GM12801 (cell line): ENCODE measurements at regions not wholly inside any gene's neighbourhood (a gene's known extent, or its start where the extent isn't known, plus 50 kb on each side); places are given as distances from the start of the nearest gene placed in this dataset.

Experiments used
- TF ChIP-seq, protein P1 (sequence below): IDR thresholded peaks from one replicate; pipeline ENCODE4 v1.5.1; 2011; ENCODE audit warnings: control low read depth; ENCODE audit not compliant: insufficient read length; ENCODE audit errors: extremely low read depth

DNA sequence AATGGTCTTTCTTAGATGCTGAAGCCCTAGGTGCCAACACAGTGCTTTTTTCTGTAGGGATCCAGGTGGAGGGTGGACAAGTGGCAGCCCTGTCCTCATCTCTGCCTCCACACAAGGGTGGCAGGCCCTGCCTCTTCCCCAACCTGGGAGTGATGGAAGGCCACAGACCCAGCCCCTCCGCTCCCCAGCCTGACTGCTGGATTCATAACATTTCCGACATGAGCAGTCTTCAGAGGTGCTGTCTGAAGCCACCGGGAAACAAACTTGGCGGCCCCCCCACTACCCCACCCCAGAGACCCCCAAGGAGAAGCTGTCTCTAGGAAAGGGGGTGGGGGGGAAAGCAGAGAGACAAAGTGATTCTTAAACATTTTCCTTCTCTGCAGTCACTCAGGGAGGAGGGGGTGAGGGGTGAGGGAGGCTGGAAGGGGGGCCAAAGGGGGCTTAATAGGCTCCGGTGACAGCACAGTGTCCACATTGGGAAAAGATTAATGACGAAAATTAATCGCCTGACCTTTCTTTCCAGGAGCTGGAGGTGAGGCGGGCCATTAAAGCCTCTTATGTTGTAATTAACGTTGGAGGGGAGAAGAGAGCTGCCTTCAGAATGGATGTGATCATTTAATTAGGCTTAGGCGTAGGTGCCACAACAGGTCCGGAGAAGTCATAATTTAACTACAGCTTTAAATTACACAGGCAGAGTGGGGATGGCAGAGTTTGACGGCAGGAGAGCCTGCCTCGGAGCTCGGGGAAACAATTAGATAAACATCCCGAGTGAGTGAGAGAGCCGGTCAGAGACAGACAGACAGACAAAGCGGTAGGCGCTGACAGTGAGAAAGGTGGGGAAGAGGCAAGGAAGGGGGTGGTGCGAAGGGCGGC, 76.8 kb upstream of the FOXP4 start:
- TF ChIP-seq, protein P1, sequence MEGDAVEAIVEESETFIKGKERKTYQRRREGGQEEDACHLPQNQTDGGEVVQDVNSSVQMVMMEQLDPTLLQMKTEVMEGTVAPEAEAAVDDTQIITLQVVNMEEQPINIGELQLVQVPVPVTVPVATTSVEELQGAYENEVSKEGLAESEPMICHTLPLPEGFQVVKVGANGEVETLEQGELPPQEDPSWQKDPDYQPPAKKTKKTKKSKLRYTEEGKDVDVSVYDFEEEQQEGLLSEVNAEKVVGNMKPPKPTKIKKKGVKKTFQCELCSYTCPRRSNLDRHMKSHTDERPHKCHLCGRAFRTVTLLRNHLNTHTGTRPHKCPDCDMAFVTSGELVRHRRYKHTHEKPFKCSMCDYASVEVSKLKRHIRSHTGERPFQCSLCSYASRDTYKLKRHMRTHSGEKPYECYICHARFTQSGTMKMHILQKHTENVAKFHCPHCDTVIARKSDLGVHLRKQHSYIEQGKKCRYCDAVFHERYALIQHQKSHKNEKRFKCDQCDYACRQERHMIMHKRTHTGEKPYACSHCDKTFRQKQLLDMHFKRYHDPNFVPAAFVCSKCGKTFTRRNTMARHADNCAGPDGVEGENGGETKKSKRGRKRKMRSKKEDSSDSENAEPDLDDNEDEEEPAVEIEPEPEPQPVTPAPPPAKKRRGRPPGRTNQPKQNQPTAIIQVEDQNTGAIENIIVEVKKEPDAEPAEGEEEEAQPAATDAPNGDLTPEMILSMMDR, result no peak

DNA sequence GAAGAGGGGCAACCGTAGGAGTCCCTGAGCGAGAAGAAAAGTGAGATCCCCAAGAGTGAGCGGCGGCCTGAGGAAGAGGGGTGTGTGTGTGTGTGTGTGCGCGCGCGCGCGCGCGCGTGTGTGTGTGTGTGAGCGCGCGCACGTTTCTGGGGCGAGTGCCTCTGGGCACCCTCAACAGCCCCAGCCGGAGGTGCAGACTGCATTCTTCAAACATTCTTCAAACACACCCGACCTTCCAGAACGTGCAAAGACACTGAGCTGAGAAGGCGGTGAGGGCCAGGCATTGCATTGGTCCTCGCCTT, 76.2 kb upstream of the FOXP4 start:
- TF ChIP-seq, protein P1, result no peak

DNA sequence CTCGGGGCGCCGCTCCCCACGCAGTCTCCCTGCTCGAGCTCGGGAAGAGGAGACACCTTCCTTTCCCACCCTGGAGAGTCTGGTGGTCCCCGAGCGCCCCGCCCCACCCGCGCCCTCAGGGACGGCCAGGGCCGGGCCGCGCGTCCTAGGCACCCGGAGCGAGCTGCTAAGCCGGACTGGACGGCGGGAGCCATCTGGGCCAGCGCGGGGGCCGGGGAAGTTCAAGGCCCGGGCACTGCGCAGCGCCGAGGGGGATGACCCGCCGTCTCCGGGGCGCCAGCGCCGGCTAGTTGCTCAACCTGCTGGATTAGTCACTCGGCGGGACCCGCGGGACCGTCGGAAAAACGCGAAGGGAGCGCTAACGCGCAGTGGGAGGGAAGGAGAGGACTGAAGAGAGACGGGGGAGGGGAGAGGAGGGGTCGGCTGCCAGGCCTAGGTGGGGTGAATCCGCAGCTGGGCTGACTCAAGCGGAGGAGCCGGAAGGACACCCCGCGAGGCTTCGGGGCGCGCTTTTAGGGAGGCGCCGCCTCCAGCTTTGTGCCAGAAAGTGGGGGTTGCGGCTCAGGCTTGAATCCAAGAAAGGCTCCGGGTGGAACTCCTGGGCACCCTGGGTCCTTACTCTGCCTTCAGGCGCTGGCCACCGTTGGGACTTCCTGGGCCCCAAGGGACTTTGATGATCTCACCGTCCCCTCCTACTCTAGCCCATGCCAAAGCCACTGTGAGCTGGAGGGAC, 75.7 kb upstream of the FOXP4 start:
- TF ChIP-seq, protein P1, result no peak

DNA sequence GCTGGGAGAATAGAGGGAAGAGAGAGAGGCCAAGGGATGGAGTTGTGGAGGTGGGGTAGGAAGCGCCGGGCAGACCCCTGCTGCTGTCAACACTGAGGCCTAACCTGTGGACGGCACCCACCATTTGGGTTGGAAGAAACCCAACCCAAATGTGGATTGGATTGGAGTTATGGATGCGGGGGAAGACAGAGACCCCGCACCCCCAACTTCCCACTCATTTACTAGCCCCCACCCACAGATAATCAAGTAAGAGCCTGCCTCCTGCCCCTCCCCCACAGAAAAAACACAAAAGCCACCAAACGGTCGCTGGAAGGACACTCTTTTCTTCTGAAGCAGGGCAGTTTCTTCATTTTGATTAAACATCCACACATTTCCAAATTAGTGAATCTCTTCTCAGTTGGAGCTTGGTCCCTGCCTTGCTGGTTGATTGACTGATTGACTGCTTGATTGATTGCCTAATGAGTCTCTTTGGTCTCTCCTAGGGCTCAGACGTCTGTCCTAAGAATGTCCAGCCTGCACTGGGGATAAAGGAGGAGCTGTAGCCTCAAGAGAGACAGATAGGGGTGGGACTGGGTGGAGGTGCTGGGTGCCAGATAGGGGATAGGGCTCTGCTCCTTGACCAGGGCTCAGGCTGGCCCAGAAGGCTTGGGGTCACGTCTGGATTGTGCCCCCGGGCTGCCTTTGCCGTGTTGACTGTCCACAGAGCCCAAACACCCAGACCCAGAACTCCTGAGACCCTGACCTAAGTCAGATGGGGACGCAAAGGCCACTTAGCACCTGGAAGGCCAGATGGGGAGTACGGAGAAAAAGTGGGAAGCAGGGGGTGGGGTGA, 74.9 kb upstream of the FOXP4 start:
- TF ChIP-seq, protein P1, result no peak

DNA sequence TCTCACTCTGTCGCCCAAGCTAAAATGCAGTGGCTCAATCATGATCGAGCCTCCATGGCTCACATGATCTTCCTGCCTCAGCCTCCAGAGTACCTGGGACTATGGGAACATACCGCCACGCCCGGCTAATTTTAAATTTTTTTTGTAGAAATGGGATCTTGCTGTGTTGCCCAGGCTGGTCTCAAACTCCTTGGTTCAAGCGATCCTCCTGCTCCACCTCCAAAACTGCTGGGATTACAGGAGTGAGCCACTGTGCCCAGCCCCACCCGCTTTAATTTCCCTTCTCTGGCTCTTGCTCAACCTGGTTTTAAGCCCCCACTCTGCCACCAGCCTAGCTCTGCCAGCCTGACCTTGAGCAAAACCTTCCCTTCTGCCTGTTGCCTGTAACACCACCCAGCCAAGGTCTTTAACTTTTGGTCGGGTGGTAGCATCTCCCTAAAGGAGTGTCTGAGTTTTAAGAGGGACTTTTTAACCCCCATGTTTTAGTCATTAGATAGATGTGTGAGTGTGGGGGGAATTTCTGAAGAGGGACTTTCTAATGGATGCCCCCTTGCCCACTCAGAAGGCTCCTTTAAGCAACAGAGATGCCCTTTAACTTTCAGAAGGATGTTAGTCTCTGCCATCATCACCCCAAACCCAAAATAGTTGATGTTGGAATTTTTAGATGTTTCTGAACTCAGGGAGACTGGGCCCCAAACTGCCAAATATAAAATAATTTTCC, 71.8 kb upstream of the FOXP4 start:
- TF ChIP-seq, protein P1, result no peak

DNA sequence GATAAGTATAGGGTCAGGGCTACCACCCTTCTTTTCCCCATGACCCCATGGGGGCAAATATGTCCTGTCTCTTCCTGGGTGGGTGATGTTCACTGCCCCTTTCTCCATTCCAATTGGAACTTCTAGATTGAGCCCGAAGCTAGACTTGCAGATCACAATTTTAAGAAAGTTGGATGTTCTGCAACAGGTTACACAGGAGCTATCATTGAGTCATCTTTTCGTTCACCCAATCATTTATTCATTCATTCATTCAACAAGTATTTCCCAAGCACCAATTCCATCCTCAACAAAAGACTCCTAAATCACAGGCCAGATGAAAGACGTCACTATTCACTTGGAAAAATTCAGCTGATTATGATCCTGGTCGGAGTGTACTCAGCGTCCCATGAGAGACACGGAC, 71.0 kb upstream of the FOXP4 start:
- TF ChIP-seq, protein P1, result no peak
